ENCODE measurements at regions not wholly inside any gene's neighbourhood (a gene's known extent, or its start where the extent isn't known, plus 50 kb on each side); places are given as distances from the start of the nearest gene placed in this dataset.

DNA sequence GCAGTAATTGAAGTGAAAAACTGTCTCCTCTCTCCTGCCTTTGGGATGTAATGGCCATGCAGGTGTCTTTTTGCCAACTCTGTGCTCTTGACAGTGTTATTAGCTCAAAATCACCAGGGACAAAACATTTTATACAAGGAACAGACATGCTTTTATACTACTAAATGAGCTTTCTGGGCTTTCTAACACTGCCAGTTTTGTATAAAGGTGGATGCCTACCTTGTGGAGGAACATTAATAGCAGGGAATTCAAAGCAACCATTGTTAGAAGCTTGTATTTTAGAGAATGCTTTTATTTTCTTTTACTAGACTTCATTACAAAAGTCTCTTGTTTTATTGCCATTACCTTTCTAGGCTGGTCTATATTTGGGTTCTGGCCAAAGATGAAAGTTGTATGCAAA, 54.7 kb upstream of the ARSJ start:
- CTCF ChIA-PET: interaction anchor here in 1 of 2 donors (0.6 kb wide), 1 partner anchor 23 kb away, joined by 4 read pairs; no protein-coding TSS in a partner anchor

DNA sequence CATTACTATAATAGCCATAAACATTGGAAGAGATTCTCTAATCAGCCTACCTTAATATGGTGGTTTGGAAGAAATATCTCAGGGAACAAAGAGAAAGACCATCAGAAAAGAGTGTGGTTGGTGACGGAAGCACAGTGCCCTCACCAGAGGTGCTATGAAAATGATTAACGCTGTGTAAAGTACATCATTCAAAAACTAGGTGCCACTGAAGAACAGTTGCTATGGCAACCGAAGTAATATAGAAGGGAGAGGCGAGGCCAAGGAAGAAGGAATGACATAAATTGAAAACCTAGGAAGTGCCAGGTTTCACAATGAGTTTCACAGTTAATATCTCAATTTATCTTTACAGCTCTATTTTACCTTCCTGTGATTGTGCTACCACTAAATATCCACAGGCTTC, 57.0 kb upstream of the ARSJ start:
- no peak overlapping the region for H3K4me3 Mint-ChIP-seq
- H3K4me1 Mint-ChIP-seq: peaks cover 0 to 10% (median 9%) of the 10 kb centered on the region in 3 donors
- CTCF ChIA-PET: no interaction called here
- no peaks in the 10 kb centered on the region for H3K9me3 Mint-ChIP-seq
- no peak overlapping the region for H3K4me3 ChIP-seq (ENCODE audit: control insufficient read depth in 1 of 2, extremely low read depth in 1 of 2, low read length in 1 of 2)
- peaks cover 0 to 4% of the 10 kb centered on the region in 2 experiments for H3K4me1 ChIP-seq (ENCODE audit: control insufficient read depth in 1 of 2, extremely low read depth in 1 of 2, insufficient read depth in 2 of 2, low read length in 2 of 2)
- H3K36me3 Mint-ChIP-seq: no peaks in the 10 kb centered on the region
- no peaks in the 10 kb centered on the region for H3K36me3 ChIP-seq (ENCODE audit: control insufficient read depth in 2 of 2, extremely low read depth in 1 of 2, insufficient read depth in 1 of 2, low read length in 1 of 2)
- no CpG with 5 or more reads among the region's 4 CpGs for WGBS (ENCODE audit: insufficient coverage)
- no peaks in the 10 kb centered on the region for H3K9me3 ChIP-seq
- peaks cover 0 to 6% of the 10 kb centered on the region in 2 donors for H3K27me3 Mint-ChIP-seq
- POLR2A ChIA-PET: no interaction called here
- ATAC-seq (replicated peaks in 1 of 4) (no peak), DNase-seq (peak in 3 of 35 experiments; percentile 2 to 16 (median 3))
- no peak overlapping the region for H3K27ac Mint-ChIP-seq
- H3K27me3 ChIP-seq (replicated peaks in 1 of 2; ENCODE audit: control insufficient read depth in 2 of 2, extremely low read depth in 1 of 2, insufficient read depth in 2 of 2, low read length in 1 of 2): no peaks in the 10 kb centered on the region
- no peak overlapping the region for H3K27ac ChIP-seq (ENCODE audit: low read length)

More for the DNA sequence above, 54.7 kb upstream of the ARSJ start:
- ATAC-seq (replicated peaks in 1 of 4) (no peak), DNase-seq (no peak)
- H3K27ac Mint-ChIP-seq: no peak overlapping the region
- Histone ChIP-seq H3K4me3 (ENCODE audit: control insufficient read depth in 1 of 2, extremely low read depth in 1 of 2, low read length in 1 of 2) (no peak overlapping the region), H3K9me3 (no peaks in the 10 kb centered on the region), H3K27ac (ENCODE audit: low read length) (no peak overlapping the region), H3K27me3 (replicated peaks in 1 of 2; ENCODE audit: control insufficient read depth in 2 of 2, extremely low read depth in 1 of 2, insufficient read depth in 2 of 2, low read length in 1 of 2) (no peaks in the 10 kb centered on the region), H3K36me3 (ENCODE audit: control insufficient read depth in 2 of 2, extremely low read depth in 1 of 2, insufficient read depth in 1 of 2, low read length in 1 of 2) (no peaks in the 10 kb centered on the region), H3K4me1 (ENCODE audit: control insufficient read depth in 1 of 2, extremely low read depth in 1 of 2, insufficient read depth in 2 of 2, low read length in 2 of 2) (no peaks in the 10 kb centered on the region)
- no peaks in the 10 kb centered on the region for H3K36me3 Mint-ChIP-seq
- H3K4me3 Mint-ChIP-seq: no peak overlapping the region
- POLR2A ChIA-PET: no interaction called here
- peaks cover 0 to 1% (median 0%) of the 10 kb centered on the region in 3 donors for H3K4me1 Mint-ChIP-seq
- peaks cover 0 to 6% of the 10 kb centered on the region in 2 donors for H3K27me3 Mint-ChIP-seq
- H3K9me3 Mint-ChIP-seq: no peaks in the 10 kb centered on the region

DNA sequence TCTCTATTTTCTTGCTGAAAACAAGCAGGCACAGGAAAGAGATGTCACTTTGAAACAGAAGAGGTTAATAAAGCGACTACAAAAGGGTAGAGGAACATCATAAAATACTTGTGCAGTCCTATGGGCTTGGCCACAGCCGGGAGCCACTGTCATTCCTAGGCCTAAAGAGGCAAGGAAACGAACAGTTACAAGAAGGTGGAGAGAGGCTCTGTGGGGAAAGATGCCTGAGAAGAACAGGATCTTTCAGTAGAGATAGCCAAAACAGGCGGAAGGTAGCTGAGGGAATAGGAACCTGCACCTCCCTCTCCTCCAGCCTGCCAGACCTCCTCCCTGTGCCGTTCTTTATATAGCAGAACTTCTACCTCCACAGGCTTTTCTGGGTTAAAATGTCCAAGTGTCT, 57.4 kb upstream of the ARSJ start:
- no peak overlapping the region for H3K4me3 ChIP-seq (ENCODE audit: control insufficient read depth in 1 of 2, extremely low read depth in 1 of 2, low read length in 1 of 2)
- no peaks in the 10 kb centered on the region for H3K27me3 ChIP-seq (replicated peaks in 1 of 2; ENCODE audit: control insufficient read depth in 2 of 2, extremely low read depth in 1 of 2, insufficient read depth in 2 of 2, low read length in 1 of 2)
- no peaks in the 10 kb centered on the region for H3K9me3 ChIP-seq
- H3K36me3 ChIP-seq (ENCODE audit: control insufficient read depth in 2 of 2, extremely low read depth in 1 of 2, insufficient read depth in 1 of 2, low read length in 1 of 2): no peaks in the 10 kb centered on the region
- Mint-ChIP-seq H3K27me3 (peaks cover 0 to 6% of the 10 kb centered on the region in 2 donors), H3K27ac (no peak overlapping the region), H3K9me3 (no peaks in the 10 kb centered on the region), H3K36me3 (no peaks in the 10 kb centered on the region), H3K4me3 (no peak overlapping the region), H3K4me1 (peaks cover 0 to 10% (median 9%) of the 10 kb centered on the region in 3 donors)
- ATAC-seq (replicated peaks in 1 of 4) (no peak), DNase-seq (no peak)
- H3K27ac ChIP-seq (ENCODE audit: low read length): no peak overlapping the region
- ChIA-PET CTCF (no interaction called here), POLR2A (no interaction called here)
- peaks cover 0 to 4% of the 10 kb centered on the region in 2 experiments for H3K4me1 ChIP-seq (ENCODE audit: control insufficient read depth in 1 of 2, extremely low read depth in 1 of 2, insufficient read depth in 2 of 2, low read length in 2 of 2)
- WGBS (ENCODE audit: insufficient coverage): 77% methylated on average over 2 of the region's 5 CpGs

DNA sequence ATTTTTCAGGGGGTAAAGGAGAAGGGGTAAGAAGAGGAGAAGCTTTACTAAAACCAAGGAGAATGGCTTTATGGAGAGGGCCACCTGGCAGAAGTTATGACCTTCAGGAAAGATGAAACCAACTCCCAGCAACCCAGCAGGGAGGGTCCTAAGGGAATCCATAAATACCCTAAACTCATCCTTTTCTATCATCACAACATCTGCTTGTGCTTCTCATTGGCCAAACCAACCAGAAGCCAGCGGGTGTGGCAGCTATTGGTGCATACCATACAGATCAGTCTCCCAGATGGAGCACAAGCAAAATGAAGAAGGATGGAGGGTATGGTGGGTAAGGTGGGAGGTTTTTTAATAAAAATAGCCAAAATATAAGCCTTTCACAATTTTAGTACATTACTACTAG, 58.5 kb upstream of the ARSJ start:
- no peak overlapping the region for H3K27ac Mint-ChIP-seq
- ChIA-PET CTCF (interaction anchor here in 1 of 2 donors (0.8 kb wide), 1 partner anchor 23 kb away, joined by 3 read pairs; no protein-coding TSS in a partner anchor), POLR2A (no interaction called here)
- peaks cover 0 to 10% (median 9%) of the 10 kb centered on the region in 3 donors for H3K4me1 Mint-ChIP-seq
- H3K36me3 ChIP-seq (ENCODE audit: control insufficient read depth in 2 of 2, extremely low read depth in 1 of 2, insufficient read depth in 1 of 2, low read length in 1 of 2): no peaks in the 10 kb centered on the region
- no peak for DNase-seq
- H3K27ac ChIP-seq (ENCODE audit: low read length): no peak overlapping the region
- no peak for ATAC-seq (replicated peaks in 1 of 4)
- peaks cover 0 to 4% of the 10 kb centered on the region in 2 experiments for H3K4me1 ChIP-seq (ENCODE audit: control insufficient read depth in 1 of 2, extremely low read depth in 1 of 2, insufficient read depth in 2 of 2, low read length in 2 of 2)
- H3K4me3 ChIP-seq (ENCODE audit: control insufficient read depth in 1 of 2, extremely low read depth in 1 of 2, low read length in 1 of 2): no peak overlapping the region
- H3K9me3 Mint-ChIP-seq: no peaks in the 10 kb centered on the region
- no peak overlapping the region for H3K4me3 Mint-ChIP-seq
- no peaks in the 10 kb centered on the region for H3K36me3 Mint-ChIP-seq
- H3K9me3 ChIP-seq: no peaks in the 10 kb centered on the region
- peaks cover 0 to 6% of the 10 kb centered on the region in 2 donors for H3K27me3 Mint-ChIP-seq
- no CpG with 5 or more reads among the region's 1 CpG for WGBS (ENCODE audit: insufficient coverage)
- no peaks in the 10 kb centered on the region for H3K27me3 ChIP-seq (replicated peaks in 1 of 2; ENCODE audit: control insufficient read depth in 2 of 2, extremely low read depth in 1 of 2, insufficient read depth in 2 of 2, low read length in 1 of 2)

DNA sequence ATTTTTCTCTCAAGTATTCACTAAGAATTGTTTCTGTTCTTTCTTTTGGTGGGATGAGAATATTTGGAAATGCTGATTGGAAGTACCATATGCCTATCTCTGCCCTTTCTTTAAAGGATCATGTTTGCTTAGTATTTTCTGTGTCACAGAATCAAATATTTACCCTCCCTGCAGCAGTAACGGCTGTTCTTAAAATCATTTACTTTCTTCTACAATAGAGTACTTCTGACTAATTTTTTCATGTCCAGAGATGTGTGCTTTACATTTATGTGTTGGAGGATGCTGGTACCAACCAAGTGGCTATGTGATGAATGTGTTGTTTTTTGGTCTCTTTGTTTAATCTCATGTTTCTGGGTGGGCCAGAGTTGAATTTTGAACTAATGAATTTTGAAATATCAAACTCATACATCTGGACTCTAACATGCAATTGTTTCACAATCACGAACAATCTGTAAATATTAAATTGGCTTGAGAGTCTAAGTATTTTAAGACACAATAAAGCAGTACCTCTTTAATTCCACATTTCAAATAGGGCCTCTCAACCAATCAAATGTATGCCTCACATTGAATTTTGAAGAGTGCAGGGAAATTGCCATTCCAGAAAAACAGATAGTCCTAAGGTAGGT, 59.4 kb upstream of the ARSJ start:
- no peak for DNase-seq
- Mint-ChIP-seq H3K27ac (no peak overlapping the region), H3K4me3 (no peak overlapping the region), H3K36me3 (no peaks in the 10 kb centered on the region), H3K9me3 (no peaks in the 10 kb centered on the region), H3K27me3 (peaks cover 0 to 6% of the 10 kb centered on the region in 2 donors), H3K4me1 (peaks cover 0 to 10% (median 9%) of the 10 kb centered on the region in 3 donors)
- ChIA-PET CTCF (no interaction called here), POLR2A (no interaction called here)
- Histone ChIP-seq H3K4me3 (ENCODE audit: control insufficient read depth in 1 of 2, extremely low read depth in 1 of 2, low read length in 1 of 2) (no peak overlapping the region), H3K36me3 (ENCODE audit: control insufficient read depth in 2 of 2, extremely low read depth in 1 of 2, insufficient read depth in 1 of 2, low read length in 1 of 2) (no peaks in the 10 kb centered on the region), H3K9me3 (no peaks in the 10 kb centered on the region), H3K4me1 (ENCODE audit: control insufficient read depth in 1 of 2, extremely low read depth in 1 of 2, insufficient read depth in 2 of 2, low read length in 2 of 2) (peaks cover 0 to 4% of the 10 kb centered on the region in 2 experiments), H3K27me3 (replicated peaks in 1 of 2; ENCODE audit: control insufficient read depth in 2 of 2, extremely low read depth in 1 of 2, insufficient read depth in 2 of 2, low read length in 1 of 2) (no peaks in the 10 kb centered on the region), H3K27ac (ENCODE audit: low read length) (no peak overlapping the region)
- ATAC-seq (replicated peaks in 1 of 4): no peak
- WGBS (ENCODE audit: insufficient coverage): no CpG with 5 or more reads among the region's 2 CpGs

DNA sequence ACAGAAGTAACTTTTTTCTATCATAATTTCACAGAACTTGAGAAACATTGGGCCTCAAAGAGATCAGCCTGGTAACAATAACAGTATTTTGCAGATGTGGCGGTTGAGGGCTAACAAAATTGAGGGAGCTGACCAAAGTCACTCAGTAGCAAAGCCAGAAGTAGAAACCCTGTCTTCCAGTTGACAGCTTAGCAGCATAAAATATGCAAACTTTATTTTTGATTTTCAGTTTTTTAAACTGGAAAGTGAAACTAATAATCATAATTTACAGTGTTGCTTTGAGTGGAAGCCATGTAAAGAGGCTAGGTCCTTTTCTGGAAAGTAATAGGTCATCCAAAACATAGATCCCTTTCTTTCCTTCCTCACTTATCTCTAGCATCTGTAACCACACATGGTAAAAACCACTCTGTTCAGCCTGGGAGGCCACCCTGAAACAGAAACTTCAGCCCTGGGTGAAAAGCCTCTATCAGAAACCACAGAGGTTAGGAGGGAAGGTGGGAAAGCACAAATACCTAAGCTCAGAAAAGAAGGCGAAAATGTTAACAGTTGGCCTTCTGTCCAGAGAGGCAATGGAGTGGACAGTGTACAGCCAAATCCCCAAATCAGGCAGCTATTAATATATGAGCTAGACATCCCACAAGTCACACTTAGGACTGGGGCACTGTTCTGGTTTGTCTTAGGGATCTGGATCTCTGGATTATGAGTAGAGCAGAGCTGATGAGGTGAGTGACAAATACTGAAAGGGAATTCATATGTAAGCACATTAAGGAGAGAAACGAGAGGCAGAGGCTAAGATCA, 61.1 kb upstream of the ARSJ start:
- Histone ChIP-seq H3K9me3 (no peaks in the 10 kb centered on the region), H3K27ac (ENCODE audit: low read length) (no peak overlapping the region), H3K36me3 (ENCODE audit: control insufficient read depth in 2 of 2, extremely low read depth in 1 of 2, insufficient read depth in 1 of 2, low read length in 1 of 2) (no peaks in the 10 kb centered on the region), H3K4me1 (ENCODE audit: control insufficient read depth in 1 of 2, extremely low read depth in 1 of 2, insufficient read depth in 2 of 2, low read length in 2 of 2) (peaks cover 0 to 4% of the 10 kb centered on the region in 2 experiments), H3K4me3 (ENCODE audit: control insufficient read depth in 1 of 2, extremely low read depth in 1 of 2, low read length in 1 of 2) (no peak overlapping the region), H3K27me3 (replicated peaks in 1 of 2; ENCODE audit: control insufficient read depth in 2 of 2, extremely low read depth in 1 of 2, insufficient read depth in 2 of 2, low read length in 1 of 2) (no peaks in the 10 kb centered on the region)
- Mint-ChIP-seq H3K27ac (no peak overlapping the region), H3K9me3 (no peaks in the 10 kb centered on the region), H3K4me1 (peaks cover 0 to 10% (median 9%) of the 10 kb centered on the region in 3 donors), H3K27me3 (peaks cover 0 to 4% of the 10 kb centered on the region in 2 donors), H3K36me3 (no peaks in the 10 kb centered on the region), H3K4me3 (no peak overlapping the region)
- DNase-seq: no peak
- ChIA-PET CTCF (interaction anchor here in 1 of 2 donors (0.5 kb wide), 1 partner anchor 258 kb away, joined by 4 read pairs; no protein-coding TSS in a partner anchor), POLR2A (no interaction called here)
- WGBS (ENCODE audit: insufficient coverage): 83% methylated on average over 1 of the region's 3 CpGs
- no peak for ATAC-seq (replicated peaks in 1 of 4)

Measured in T-cell (primary cell).